ENCODE measurements at regions not wholly inside any gene's neighbourhood (a gene's known extent, or its start where the extent isn't known, plus 50 kb on each side); places are given as distances from the start of the nearest gene placed in this dataset.

DNA sequence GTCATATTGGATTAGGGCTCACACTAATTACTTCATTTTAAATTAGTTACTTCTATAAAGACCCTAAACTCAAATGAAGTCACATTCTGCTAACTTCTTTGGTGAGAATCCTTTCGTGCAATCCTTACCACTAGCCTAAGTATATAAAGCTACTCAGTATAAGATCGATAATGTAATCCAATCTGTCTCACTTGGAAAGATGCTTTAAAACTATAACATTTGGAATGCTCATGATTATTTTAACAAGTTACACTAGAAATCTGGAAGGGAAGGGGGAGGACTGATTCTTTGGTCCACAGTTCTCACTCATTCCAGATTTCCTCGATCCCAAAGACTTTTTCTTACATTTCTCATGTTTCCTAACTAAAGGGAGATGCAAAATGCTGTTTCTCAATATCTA is 336.4 kb upstream of the SLIT2 start:
- FAIRE-seq (no peak), DNase-seq (ENCODE audit: low spot score) (no peak)

DNA sequence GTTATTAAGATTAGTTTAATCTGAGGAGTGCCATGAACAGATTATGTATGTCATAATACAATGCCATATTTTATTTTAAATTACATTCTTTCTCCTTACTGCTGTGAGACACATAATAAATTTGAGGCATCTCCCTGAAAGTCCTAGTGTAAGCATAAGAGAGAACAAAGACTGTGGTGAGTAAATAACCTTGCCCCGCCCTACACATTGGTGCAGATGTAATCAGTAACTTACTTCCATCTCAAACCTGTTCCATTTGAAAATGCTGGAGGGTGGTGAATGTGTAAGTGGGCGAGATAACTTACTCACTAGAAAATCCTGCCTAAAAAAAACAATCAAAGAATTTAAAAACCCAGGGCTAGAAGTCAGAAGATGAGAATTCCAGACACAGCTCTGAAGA is 338.1 kb upstream of the SLIT2 start:
- no peak for DNase-seq (ENCODE audit: low spot score)
- FAIRE-seq = no peak

DNA sequence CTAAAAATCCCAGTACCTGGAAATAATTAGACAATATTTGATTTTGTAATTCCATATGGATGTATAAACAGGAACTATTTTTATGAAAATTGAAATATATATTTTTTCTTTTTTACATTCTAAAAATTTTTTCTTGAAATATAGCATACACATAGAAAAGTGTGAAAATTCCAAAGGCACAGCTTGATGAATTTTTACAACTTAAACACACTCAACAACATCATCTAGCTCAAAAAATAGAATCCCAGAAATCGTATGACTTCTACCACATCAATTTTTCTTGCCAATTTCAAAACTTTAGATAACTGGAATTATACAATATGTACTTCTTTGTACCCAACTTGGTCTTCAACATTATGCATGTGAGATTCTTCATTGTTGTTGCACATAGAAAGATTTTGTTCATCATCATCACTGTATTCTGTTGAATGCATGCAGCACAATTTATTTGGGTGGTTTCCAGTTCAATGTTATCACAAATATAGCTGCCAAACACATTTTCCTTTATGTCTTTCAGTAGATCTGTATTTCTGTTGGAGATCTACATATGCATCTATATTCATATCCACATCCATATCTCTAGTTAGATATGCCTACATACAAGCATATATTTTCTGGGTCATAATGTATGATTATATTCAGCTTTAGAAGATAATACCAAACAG is 340.7 kb upstream of the SLIT2 start:
- FAIRE-seq = no peak

DNA sequence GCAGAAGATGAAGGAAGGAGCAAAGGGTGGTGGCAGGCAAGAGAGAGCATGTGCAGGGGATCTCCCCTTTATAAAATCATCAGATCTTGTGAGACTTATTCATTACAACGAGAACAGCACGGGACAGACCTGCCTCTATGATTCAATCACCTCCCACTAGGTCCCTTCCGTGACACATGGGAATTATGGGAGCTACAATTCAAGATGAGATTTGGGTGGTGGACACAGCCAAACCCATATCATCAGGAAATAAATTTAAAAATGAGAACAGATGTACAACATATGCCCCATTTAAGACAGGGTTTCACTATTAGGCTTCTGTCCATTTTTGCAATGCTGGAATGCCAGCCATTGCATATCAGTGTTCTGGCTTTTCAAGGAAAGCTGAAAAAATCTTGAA is 346.7 kb upstream of the SLIT2 start:
- DNase-seq (ENCODE audit: low spot score) = no peak
- FAIRE-seq = no peak

More for the DNA sequence above, 340.7 kb upstream of the SLIT2 start:
- no peak for DNase-seq (ENCODE audit: low spot score)

DNA sequence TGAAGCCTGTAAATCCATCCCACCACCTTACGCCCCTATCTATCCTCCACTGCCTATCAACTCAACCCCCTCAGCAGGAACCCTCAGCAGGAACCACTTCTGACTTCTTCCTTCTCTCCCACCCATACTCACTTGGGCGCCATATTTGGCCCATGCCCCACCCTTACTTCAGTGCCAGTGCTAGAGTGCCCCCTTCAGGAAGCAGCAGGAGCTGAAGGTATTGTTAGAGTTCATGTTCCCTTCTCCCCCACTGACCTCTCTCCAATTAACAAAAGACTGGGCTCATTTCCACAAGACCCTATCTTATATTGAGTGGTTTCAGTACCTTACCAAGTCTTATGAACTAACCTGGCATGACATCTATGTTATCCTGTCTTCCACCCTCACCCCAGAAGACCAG is 363.1 kb upstream of the SLIT2 start:
- no peak for FAIRE-seq
- DNase-seq (ENCODE audit: low spot score) = no peak

DNA sequence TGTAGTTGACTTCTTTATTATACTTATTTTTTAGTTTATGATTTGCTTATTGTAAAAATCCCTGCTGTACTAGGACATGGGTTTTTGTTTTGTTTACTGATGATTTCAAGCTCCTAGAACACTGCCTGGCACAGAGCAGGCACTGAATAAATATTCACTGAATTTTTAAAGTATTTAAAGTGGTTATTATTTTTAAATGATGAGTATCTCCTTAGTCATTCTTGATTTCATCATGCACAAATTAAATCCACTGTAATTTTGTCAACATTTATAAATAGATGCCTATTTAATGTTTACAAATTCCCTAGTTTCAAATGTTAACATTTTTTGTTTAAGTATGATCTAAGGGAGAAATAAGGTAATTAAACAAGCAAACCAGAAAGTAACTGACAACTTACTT is 367.9 kb upstream of the SLIT2 start:
- no peak for FAIRE-seq
- no peak for DNase-seq (ENCODE audit: low spot score)

DNA sequence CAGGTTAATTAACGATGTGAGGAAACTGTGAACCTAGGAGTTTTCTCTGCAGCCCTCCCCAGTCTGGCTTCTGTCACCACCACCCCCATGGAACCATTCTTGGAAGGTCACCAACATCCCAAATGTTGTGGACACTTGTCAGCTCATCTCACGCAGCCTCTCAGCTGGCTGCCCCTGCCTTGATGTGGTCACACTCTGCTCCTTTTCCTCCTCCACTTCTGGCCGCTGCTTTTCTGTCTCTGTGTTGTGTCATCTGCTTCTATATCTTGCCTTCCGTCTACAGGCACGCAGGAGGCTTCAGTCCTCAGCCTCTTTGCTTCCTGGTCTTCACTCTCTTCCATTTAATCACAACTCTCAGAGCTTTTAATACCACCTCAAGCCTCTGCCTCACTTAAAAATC is 371.5 kb upstream of the SLIT2 start:
- DNase-seq (ENCODE audit: low spot score) = no peak
- no peak for FAIRE-seq

DNA sequence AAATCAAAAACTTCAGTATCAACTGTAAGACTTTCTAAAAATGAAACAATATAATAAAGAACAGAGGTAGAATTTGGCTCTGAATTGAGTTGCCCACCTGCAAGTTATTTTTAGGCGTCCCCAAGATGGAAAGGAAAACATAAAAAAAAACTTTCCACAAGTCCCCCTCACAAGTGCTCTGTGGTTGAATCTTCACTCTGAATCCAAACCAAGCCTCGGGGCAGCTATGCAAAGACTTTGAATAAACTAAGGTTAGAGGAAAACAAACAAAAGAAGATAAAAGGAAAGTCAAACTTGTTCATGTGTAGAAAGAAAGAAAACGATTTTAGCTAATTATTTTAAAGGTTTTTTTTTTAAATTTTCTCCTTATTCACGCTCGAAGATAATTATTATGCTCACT is 372.4 kb upstream of the SLIT2 start:
- no peak for FAIRE-seq

DNA sequence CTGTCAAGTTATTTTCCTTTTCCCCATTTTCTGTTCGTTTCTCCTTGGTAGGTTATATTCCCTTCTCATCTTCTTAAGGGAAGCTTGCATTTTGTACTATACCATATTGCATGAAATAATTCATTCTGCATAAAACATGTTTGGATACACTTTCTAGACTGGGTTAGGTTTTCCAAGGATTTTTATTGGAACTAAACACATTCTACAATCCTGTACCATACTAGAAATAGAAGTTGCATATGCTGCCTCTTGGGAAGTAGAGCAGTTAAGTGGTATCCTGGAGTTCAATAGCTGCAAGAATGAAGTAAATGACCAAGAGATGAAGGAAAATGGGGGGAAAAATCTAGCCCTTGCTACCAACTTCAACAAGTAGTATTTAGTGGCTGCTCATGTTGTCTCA is 393.7 kb upstream of the SLIT2 start:
- no peak for FAIRE-seq
- no peak for DNase-seq (ENCODE audit: low spot score)

More for the DNA sequence above, 372.4 kb upstream of the SLIT2 start:
- DNase-seq (ENCODE audit: low spot score) = no peak

DNA sequence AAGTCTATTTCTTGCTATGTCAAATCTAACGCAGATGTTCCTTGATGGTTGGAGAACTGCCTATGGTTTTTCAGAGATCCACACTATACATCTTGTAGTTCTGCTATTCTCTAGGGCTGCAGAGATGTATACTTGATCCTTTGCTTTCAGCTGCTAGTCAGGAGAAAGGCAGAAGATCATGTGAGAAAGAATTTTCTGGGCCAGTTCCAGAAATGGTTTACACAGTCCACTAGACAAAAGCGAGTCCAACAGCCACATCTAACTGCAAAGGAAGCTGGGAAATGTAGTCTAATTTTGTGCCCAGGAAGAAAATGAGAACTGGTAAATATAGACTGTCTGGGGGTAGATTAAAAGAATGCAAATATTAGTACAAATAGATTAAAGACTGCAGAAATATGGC is 394.3 kb upstream of the SLIT2 start:
- DNase-seq (ENCODE audit: low spot score) (no peak), FAIRE-seq (no peak)

DNA sequence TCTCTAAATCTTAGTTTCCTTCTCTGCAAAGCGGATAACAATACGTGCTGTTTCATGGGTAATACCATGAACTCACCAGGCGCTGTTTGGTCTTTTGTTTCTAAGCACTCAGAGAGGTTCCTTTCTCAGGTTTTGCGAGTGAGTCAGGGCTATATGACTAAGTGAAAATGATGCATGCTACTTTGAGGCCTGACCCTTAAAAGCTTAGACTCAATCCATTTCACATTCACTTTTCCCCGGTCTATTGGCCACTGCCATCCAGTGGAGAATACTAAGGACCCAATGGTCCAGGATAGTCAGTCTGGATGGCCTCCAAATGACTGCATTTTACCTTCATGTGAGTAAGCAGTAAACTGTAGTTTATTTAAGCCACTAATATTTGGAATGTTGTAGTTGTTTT is 400.8 kb upstream of the SLIT2 start:
- DNase-seq (ENCODE audit: low spot score) = peak; percentile 92
- peak; percentile 95 for FAIRE-seq

DNA sequence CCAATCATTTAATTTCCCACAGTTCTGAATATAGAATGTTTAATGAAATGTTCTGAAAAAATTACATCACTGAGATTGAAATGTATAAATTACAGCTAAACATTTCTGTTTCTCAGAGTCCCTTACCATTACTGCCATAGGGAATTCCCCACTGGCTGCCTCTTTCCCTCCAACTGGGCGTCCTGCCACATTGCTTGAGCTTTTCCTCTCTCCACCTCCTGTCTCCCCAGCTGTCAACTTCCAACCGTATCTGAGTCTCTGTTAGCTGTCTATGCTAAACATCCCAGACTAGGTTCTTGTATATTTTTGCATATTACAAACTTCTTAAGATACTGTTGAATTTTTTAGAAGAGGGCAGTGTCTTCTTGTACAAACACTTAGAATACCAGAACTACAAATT is 407.3 kb upstream of the SLIT2 start:
- FAIRE-seq (no peak), DNase-seq (ENCODE audit: low spot score) (no peak)

DNA sequence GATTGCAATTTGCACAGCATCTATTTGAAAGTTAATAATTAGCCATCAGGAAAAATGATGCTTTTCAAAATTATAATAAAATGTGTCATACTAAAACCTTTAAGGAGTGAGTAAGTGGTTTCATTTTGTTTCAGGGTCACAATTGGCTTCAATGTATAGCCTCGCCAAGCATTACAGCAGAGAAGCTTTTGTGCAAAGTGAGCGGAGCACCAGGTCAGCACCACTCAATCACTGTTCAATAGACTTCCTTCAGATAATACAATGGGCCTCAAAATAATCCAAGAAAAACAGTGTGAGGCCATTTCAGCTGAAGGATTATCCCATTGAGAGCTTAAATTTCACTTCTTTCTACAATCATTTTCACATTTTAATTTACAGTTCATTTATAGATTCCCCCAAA is 409.2 kb upstream of the SLIT2 start:
- DNase-seq (ENCODE audit: low spot score) (no peak), FAIRE-seq (no peak)

DNA sequence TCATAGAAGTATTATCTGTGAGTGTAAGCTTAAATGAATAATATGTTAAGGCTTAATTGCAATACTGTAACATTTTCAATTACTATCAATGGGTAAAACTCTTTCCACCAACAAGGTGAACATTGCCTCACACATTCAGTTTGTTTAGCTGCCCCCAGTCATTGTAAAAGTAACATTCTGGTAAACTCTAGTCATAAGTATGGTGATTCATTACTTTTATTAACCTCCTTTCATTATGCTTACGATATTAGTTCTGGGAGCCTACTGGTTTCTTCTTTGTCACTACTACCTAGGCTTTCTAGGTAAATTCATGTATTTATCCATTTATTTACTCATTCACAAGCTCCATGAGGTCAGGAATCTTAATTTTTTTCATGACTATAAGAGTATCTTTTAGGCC is 412.8 kb upstream of the SLIT2 start:
- DNase-seq (ENCODE audit: low spot score) (no peak), FAIRE-seq (no peak)

DNA sequence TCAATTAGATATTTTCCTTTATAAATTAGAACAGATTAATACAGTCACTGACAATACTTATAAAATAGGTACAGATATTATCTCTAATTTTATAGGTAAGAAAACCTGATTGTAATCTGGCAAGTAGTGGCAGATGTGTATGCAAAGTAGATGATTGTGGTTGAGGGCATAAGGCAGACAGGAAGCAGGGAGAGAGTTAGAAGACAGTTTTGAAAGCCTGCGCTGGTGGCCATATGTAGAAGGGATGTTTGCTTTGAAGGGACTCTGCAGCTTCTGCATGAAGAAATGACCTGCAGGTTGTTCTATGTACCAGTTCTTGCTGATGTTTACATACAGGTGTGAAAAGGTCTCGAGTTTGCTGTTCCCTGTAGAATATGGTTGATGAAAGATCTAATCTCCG is 416.3 kb upstream of the SLIT2 start:
- DNase-seq (ENCODE audit: low spot score) = no peak
- no peak for FAIRE-seq

DNA sequence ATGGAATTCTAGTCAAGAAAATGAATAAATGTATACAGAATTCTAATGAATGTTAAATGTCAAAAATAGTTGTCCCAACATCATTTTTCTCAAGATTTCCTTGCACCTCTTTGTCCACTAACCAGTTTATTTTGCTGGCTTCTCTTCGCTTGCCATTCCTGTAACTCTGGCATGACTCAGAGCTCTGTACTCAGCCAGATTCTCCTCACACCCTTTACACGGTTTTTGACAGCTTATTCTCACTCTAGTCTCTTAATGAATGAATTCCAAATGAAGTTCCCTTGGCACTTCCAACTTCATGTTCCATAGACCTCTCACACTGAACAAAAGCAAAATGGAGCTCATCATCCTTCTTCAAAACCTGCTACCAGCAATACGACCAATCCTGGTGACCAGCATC is 419.3 kb upstream of the SLIT2 start:
- no peak for FAIRE-seq
- DNase-seq (ENCODE audit: low spot score) = no peak

DNA sequence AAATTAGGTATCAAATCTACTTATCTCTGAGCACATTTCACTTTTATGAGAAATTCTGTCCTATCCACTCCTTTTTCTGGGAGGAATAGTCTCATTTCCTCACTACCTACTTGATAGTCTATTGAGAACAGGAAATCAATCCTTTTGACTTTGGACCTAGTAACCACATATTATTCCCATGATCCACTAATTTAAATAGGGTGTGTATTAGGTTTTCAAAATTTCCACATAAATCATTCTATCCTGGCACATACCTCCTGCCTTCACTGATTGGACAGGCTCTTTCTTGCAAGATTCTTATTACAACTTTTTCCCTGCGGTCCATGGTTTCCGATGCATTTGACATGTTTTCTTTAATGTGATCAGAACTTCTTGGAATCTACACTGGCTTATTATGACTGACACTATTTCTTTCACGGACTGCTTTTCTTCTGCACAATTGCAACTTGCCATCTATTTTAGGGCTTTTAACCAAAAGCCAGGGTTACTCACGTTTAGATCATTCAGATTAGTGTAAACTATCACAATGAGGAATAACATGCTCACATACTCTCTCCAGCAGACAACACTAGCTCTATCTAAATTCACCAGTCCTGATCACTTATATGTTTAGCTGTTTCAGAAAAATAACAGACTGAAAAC is 419.9 kb upstream of the SLIT2 start:
- no peak for DNase-seq (ENCODE audit: low spot score)
- no peak for FAIRE-seq

DNA sequence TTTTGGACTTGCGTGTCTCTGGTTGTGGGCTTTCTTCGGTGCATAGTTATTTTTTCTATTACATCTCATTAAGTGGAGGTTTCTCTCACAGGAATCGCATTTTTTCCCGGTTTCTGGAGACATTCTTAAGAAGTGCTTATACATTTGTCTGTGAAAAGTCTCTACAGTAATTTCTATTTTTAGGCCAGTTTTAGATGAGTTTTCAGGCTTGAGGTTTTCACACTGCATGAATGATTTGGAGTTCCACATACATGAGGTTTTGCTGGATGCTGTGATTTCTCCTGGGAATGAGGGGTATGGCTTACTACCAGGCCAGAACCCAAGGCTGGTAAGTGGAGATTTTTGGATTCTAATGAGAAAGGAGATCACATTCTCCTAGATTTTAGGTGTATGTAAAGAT is 422.6 kb upstream of the SLIT2 start:
- FAIRE-seq (no peak), DNase-seq (ENCODE audit: low spot score) (no peak)

DNA sequence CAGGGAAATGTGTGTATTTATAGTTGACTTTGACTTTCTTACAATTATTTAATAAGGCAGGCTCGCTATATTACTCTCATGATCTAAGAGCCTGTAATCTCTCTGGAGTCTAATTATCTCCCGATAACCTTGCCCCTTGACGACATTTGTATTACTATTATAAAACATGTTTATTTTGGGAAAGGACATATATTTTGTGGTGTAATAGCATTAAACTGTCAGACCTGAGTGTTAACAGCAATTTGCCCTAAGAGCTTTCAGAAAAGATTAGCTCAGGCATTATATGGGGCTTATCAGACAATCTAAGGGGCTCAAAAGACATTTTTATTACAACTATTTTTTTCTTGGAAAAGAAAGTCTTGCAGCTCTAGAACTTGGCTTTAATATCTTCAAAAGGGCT is 427.9 kb upstream of the SLIT2 start:
- FAIRE-seq (no peak), DNase-seq (ENCODE audit: low spot score) (no peak)

DNA sequence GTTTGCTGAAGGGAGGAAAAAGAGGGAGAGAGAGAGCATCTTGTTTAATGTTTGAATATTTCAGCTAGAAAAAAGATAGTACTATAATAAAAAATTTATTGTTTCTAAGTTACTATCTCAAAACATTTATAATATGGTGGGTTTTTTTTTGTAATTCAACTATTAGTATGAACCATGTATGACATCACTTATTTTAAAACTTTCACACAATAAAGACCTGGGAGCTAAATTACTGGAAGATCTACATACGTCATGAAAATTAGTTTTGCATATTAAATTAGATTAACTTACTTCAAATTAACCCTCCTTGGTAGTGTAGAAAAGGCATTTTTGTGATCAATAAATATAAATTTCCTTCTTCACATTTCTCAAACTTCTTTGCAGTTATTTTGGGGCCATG is 432.0 kb upstream of the SLIT2 start:
- DNase-seq (ENCODE audit: low spot score) (no peak), FAIRE-seq (no peak)

DNA sequence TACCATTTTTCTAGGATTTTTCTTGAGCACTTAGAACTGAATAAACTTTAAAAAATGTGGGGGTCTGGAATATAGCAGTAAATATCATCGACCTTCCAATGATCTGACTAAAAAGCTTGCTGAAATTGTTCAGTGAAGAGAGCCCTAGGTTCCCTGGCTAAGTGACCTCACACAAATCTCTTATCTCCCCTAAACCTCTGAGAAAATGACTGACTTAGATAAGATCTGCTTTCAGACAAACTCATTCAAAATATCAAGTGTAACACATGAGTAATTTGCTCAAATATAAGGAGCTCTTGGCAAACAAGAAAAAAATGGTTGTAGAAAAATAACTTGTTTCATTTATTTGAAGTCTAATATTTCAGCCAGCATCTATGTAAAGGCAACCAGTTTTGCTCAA is 441.7 kb upstream of the SLIT2 start:
- DNase-seq (ENCODE audit: low spot score) (peak; percentile 38), FAIRE-seq (peak; percentile 67)

DNA sequence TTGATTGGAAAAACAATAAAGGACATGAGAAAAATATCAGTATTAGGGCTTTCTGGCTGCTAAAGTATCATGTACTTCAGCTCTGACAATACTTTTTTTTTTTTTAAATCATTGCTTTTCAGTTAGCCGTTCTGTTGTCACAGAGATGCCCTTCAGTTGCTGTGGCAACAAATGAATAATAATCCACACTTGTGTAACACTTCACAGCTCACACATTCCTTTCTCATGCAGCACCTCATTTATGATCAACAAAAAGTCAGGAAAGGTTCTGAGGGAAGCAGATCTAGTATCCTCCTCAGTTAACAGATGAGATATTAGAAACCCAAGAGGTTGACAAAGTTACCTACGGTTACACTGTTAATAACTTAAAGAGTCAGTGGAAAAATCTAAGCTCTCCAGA is 444.2 kb upstream of the SLIT2 start:
- peak; percentile 87 for FAIRE-seq
- peak; percentile 92 for DNase-seq (ENCODE audit: low spot score)

DNA sequence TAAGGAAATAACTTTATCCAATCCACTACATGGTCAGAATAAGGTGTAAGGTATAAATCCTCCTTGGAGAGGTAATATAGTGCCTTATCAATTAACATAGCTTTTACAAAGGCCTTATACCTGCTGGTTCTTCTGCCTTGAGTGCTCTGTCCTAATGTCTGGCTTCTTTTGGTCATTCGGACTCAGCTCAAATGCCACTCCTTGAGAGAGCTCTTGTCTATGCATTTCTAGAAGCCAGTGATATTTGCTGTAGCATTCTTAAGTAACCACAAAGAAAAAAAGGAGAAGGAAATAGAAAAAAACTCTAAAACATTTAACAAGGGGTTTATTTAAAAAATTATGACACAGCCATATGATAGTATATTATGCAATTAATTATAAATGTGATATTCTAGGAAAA is 444.8 kb upstream of the SLIT2 start:
- FAIRE-seq = no peak
- peak; percentile 27 for DNase-seq (ENCODE audit: low spot score)

DNA sequence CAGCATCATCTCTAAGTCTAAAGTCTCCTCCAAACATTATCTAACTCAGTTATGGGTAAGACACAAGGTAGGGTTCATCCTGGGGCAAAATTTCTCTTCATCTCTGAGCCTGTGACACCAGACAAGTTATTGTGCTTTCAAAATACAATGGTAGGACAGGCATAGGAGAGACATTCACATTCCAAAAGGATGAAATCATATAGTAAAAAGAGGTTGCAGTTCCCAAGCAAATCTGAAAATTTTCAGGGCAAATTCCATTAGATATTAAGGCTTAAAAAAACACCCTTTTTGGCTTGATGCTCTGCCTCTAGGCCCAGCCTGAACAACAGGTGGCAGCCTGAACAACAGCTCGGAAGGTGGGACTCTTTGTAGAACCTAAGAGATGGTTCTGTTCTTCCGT is 448.3 kb upstream of the SLIT2 start:
- DNase-seq (ENCODE audit: low spot score) = peak; percentile 38
- no peak for FAIRE-seq

Measured in RCC 7860 (cell line).